Astrocyte (in vitro differentiated cells and primary cell): ENCODE measurements at regions not wholly inside any gene's neighbourhood (a gene's known extent, or its start where the extent isn't known, plus 50 kb on each side); places are given as distances from the start of the nearest gene placed in this dataset.
A peak's percentile ranks its signal among the peaks of the same experiment; 100 is the strongest.

Experiments used
- DNase-seq: peaks from one replicate; pipeline ENCODE4 v3.0.0-alpha.2; 2010; ENCODE audit warnings: low read depth
- FAIRE-seq: peaks from 2 replicates; lab custom pipeline; 2011; peaks lifted over from hg19 to GRCh38; lab: Jason Lieb, UNC
- H2AFZ ChIP-seq: 2 replicates; pipeline ENCODE4 v1.6.0; 2012; ENCODE audit warnings: low read depth, low read length, inconsistent platforms
- H3K27ac ChIP-seq: 2 replicates; pipeline ENCODE4 v1.5.1; 2011; ENCODE audit warnings: low read depth, low read length, inconsistent platforms
- H3K27me3 ChIP-seq: 2 replicates; pipeline ENCODE4 v1.6.0; 2011; ENCODE audit warnings: low read length, inconsistent platforms; ENCODE audit not compliant: insufficient read depth
- H3K36me3 ChIP-seq: 2 replicates; pipeline ENCODE4 v1.5.1; 2011; ENCODE audit warnings: low read length, inconsistent platforms; ENCODE audit not compliant: insufficient read depth
- H3K4me1 ChIP-seq: 2 replicates; pipeline ENCODE4 v1.5.1; 2011; ENCODE audit warnings: low read length, inconsistent platforms; ENCODE audit not compliant: insufficient read depth
- H3K4me2 ChIP-seq: 2 replicates; pipeline ENCODE4 v1.6.0; 2012; ENCODE audit warnings: low read length, inconsistent platforms
- H3K4me3 ChIP-seq: 2 replicates; pipeline ENCODE4 v1.5.1; 2011; ENCODE audit warnings: low read depth, mild to moderate bottlenecking, low read length, inconsistent platforms; ENCODE audit not compliant: insufficient read depth
- H3K79me2 ChIP-seq: 2 replicates; pipeline ENCODE4 v1.6.0; 2012; ENCODE audit warnings: mild to moderate bottlenecking, low read length, inconsistent platforms; ENCODE audit not compliant: insufficient read depth
- H3K9ac ChIP-seq: 2 replicates; pipeline ENCODE4 v1.6.0; 2012; ENCODE audit warnings: mild to moderate bottlenecking, low read length, inconsistent platforms
- H3K9me3 ChIP-seq: 2 replicates; pipeline ENCODE4 v1.5.1; 2012; ENCODE audit warnings: low read depth, mild to moderate bottlenecking, low read length, inconsistent platforms; ENCODE audit not compliant: insufficient read depth
- H4K20me1 ChIP-seq: 2 replicates; pipeline ENCODE4 v1.6.0; 2012; ENCODE audit warnings: low read length, inconsistent platforms; ENCODE audit not compliant: insufficient read depth
- H3K27ac Mint-ChIP-seq: one replicate; pipeline ENCODE4 v1.8.0; 2021; ENCODE audit warnings: mild to moderate bottlenecking, mixed read lengths; ENCODE audit not compliant: unreplicated experiment
- H3K27me3 Mint-ChIP-seq: one replicate; pipeline ENCODE4 v1.8.0; 2021; ENCODE audit warnings: low read depth, mixed read lengths; ENCODE audit not compliant: unreplicated experiment
- H3K36me3 Mint-ChIP-seq: one replicate; pipeline ENCODE4 v1.8.0; 2021; ENCODE audit warnings: low read depth, mixed read lengths; ENCODE audit not compliant: unreplicated experiment
- H3K4me1 Mint-ChIP-seq: one replicate; pipeline ENCODE4 v1.8.0; 2021; ENCODE audit warnings: low read depth, mixed read lengths; ENCODE audit not compliant: unreplicated experiment
- H3K4me3 Mint-ChIP-seq: one replicate; pipeline ENCODE4 v1.8.0; 2021; ENCODE audit warnings: mild to moderate bottlenecking, moderate library complexity, mixed read lengths; ENCODE audit not compliant: unreplicated experiment
- H3K9me3 Mint-ChIP-seq: one replicate; pipeline ENCODE4 v1.8.0; 2021; ENCODE audit warnings: mild to moderate bottlenecking, mixed read lengths; ENCODE audit not compliant: unreplicated experiment
- CTCF ChIP-seq: IDR thresholded peaks from 2 replicates; pipeline ENCODE4 v1.5.1; 2011; ENCODE audit warnings: low read depth, mild to moderate bottlenecking, inconsistent platforms, low read length, moderate library complexity; ENCODE audit not compliant: insufficient read depth
- EZH2 ChIP-seq: IDR thresholded peaks from 2 replicates; pipeline ENCODE4 v1.6.1; 2012; ENCODE audit warnings: mild to moderate bottlenecking, low read length, inconsistent platforms; ENCODE audit not compliant: insufficient read depth

- H3K27me3 Mint-ChIP-seq, result no peaks in the 10 kb centered on the region
- peaks cover 24% of the 10 kb centered on the region for H3K4me1 Mint-ChIP-seq
- H3K36me3 Mint-ChIP-seq, result no peaks in the 10 kb centered on the region
- Histone ChIP-seq H3K9me3 (no peaks in the 10 kb centered on the region), H2AFZ (no peak overlapping the region), H4K20me1 (no peaks in the 10 kb centered on the region), H3K4me2 (no peak overlapping the region), H3K4me1 (peaks cover 7% of the 10 kb centered on the region), H3K4me3 (no peak overlapping the region), H3K27ac (no peak overlapping the region), H3K27me3 (no peaks in the 10 kb centered on the region), H3K36me3 (no peaks in the 10 kb centered on the region), H3K79me2 (no peaks in the 10 kb centered on the region), H3K9ac (no peak overlapping the region)
- DNase-seq, result no peak
- no peaks in the 10 kb centered on the region for H3K9me3 Mint-ChIP-seq
- H3K4me3 Mint-ChIP-seq, result no peak overlapping the region
- no peak for FAIRE-seq
- no peak for TF ChIP-seq CTCF
- TF ChIP-seq EZH2, result no peak
- no peak overlapping the region for H3K27ac Mint-ChIP-seq
Observed at GRCh38 chr4:24006269-24006668, 116.4 kb upstream of the PPARGC1A start.

GRCh38 chr4:24003926-24004325 lies 114.1 kb upstream of the PPARGC1A start:
- peak; percentile 17 for FAIRE-seq
- Mint-ChIP-seq H3K27ac (peak overlapping the region; percentile 22), H3K27me3 (no peaks in the 10 kb centered on the region), H3K4me3 (no peak overlapping the region), H3K36me3 (no peaks in the 10 kb centered on the region), H3K4me1 (peaks cover 24% of the 10 kb centered on the region), H3K9me3 (no peaks in the 10 kb centered on the region)
- no peaks in the 10 kb centered on the region for H3K27me3 ChIP-seq
- no peaks in the 10 kb centered on the region for H3K9me3 ChIP-seq
- no peak overlapping the region for H3K9ac ChIP-seq
- H4K20me1 ChIP-seq, result no peaks in the 10 kb centered on the region
- TF ChIP-seq EZH2, result no peak
- TF ChIP-seq CTCF, result no peak
- no peak overlapping the region for H2AFZ ChIP-seq
- H3K4me3 ChIP-seq, result no peak overlapping the region
- H3K79me2 ChIP-seq, result no peaks in the 10 kb centered on the region
- peak overlapping the region; percentile 22 for H3K4me2 ChIP-seq
- H3K27ac ChIP-seq, result no peak overlapping the region
- no peaks in the 10 kb centered on the region for H3K36me3 ChIP-seq
- peak; percentile 35 for DNase-seq
- H3K4me1 ChIP-seq, result peaks cover 7% of the 10 kb centered on the region

- no peaks in the 10 kb centered on the region for H3K27me3 ChIP-seq
- FAIRE-seq (no peak), DNase-seq (peak; percentile 4)
- peaks cover 7% of the 10 kb centered on the region for H3K4me1 ChIP-seq
- Mint-ChIP-seq H3K36me3 (no peaks in the 10 kb centered on the region), H3K27ac (peak overlapping the region; percentile 22), H3K4me3 (no peak overlapping the region), H3K4me1 (peaks cover 24% of the 10 kb centered on the region), H3K27me3 (no peaks in the 10 kb centered on the region), H3K9me3 (no peaks in the 10 kb centered on the region)
- no peak overlapping the region for H2AFZ ChIP-seq
- no peaks in the 10 kb centered on the region for H3K36me3 ChIP-seq
- H3K79me2 ChIP-seq, result no peaks in the 10 kb centered on the region
- no peak overlapping the region for H3K9ac ChIP-seq
- no peak for TF ChIP-seq EZH2
- no peak for TF ChIP-seq CTCF
- H4K20me1 ChIP-seq, result no peaks in the 10 kb centered on the region
- peak overlapping the region; percentile 22 for H3K4me2 ChIP-seq
- H3K4me3 ChIP-seq, result no peak overlapping the region
- no peak overlapping the region for H3K27ac ChIP-seq
- H3K9me3 ChIP-seq, result no peaks in the 10 kb centered on the region
Observed at GRCh38 chr4:24003496-24003895, 113.6 kb upstream of the PPARGC1A start.
